Activated T-helper 1 cell treated with Interleukin-2 at 50 U/mL for 16 hours (primary cell): ENCODE measurements at regions not wholly inside any gene's neighbourhood (a gene's known extent, or its start where the extent isn't known, plus 50 kb on each side); places are given as distances from the start of the nearest gene placed in this dataset.

ENCODE experiments used
- DNase-seq: peaks from one replicate; pipeline ENCODE4 v3.0.0-alpha.2; 2020; ENCODE audit warnings: low read depth

DNA sequence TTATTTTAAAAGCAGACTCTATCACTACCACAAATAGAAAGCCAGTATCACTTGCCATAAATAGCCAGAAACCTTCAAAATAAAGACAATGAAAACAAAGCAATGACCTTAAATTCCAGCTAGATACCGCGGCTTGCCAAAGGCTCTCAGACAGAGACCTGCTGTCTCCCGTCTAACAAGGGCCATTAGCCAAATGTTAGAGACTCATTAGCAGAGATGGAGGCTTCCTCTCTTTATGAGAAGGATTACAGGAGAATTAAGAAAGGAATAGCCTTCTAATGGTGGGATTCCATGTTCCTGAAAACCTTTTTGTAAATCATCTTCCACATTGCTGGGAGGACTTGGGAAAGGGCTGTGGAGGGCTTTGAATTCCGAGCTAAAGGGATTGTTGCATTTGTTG is 206.7 kb downstream of the AACS start:
- DNase-seq: no peak

DNA sequence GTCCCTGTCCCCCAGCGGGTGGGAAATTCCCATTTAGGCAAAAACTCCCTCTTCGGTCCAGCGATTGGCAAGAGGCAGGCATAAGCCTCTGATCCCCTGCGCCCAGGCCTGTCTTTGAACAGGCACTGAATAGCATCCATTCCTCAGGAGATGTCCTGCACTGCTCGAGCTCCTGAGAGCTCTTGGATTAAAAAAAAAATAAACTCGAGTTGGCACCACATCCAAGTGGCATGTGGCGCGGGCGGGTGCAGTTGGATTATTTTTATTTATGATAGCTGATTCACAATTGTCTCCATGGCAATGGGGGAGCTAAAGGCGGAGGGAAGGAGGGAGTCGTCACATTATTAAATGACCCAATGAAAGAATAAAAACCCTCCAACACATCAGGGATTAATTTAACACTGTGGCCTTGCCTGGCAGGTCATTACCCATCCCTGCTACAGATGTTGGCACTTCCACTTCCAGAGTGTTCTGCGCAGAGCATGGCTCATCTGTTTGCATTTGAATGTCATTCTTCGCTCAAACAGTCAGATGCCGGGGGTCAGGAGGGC is 207.2 kb downstream of the AACS start:
- DNase-seq: no peak

DNA sequence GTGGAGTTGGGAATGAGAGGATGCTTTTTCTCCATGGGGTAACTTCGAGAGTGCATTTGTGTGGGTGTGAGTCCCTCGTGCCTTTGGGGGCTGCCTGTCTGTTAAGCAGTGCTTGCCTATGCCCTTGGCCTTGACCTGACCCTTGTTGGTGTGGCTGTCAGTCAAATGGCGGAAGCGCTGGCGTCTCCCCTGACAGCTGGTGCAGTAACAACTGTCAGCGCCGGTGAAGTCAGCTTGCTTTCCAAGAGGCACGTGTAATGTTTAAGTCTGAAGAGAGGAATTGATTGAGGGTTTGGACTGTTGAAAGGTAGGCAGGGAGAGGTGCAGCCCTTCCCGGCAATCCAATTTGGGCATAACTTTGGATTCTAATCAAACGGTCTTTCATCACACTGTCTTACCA is 211.3 kb downstream of the AACS start:
- DNase-seq: no peak

DNA sequence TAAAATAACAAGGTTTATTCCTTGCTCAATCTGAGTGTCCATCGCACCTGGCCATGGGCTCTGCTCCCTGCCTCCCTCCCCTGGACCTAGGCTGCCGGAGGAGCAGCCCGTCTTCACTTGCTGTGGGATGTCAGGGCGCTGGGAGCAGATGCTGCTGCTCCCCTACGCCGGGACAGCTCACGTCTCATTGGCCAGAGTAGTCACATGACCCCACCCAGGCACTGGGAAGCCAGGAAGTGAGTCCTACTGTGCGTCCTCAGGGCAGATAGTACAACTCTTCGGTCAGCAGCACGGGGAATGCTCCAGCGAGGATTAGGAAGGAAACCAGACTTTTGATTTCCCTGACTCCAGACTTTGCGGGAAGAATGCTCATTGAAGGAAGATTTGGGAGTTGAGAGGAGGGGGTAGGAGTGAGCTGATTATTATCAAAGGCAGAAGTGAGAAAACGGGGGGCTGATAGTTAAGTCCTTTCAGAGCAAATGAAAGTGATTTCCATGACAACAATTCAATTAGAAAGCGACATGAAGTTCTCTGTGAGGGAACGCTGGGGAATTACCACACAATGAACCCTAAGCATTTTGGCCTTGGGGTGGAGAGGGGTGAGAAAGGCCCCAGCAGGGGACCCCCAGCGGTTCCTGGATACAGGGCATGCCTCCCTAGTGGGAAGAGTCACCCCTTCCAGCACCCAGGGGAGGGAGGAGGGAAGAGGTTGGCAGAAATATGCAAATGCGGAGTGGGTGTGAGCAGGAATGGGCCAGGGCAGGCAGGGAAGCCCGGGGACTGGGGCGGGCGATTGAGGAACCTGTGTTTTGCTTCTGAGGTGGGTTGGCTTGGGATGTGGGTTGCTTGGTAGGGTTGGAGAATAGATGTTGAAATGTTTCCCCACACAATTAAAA is 215.5 kb downstream of the AACS start:
- DNase-seq: no peak

DNA sequence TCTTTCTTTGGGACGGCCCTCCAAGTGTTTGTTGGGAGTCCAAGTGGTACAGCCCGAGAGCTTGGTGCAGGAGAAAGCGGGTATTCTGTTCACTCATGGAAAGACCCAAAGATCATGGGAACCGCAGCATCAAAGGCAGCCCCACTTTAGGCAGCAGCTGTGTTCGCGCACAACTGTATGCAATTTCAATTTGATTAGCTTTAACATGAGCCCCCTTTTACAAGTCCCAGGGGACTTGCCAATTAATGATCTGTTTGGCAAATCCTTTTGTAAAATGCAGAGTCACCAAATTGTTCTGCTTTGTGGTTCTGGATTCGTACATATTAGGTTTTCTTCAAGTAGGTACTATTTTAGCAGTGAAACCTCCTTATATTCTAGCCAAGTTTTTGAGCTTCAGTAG is 217.7 kb downstream of the AACS start:
- no peak for DNase-seq

DNA sequence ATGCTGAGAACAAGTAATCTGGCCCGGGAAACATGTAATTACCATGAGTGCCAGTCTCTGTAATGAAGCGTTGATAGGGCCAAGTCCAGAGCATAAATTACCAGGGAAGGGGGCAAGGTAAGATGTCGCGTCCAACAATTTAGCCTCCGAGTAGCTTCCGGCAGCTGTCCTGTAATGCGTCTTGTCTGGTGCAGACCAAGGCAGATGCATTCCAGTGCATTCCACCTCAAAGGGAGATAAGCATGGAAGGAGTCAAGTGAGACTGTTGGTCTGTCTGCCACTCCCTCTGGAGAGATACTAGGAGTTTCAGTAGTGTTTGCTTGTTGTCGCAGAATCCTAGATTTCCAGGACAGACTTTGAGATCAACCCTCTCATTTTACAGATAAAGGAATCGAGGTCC is 218.3 kb downstream of the AACS start:
- DNase-seq: no peak

DNA sequence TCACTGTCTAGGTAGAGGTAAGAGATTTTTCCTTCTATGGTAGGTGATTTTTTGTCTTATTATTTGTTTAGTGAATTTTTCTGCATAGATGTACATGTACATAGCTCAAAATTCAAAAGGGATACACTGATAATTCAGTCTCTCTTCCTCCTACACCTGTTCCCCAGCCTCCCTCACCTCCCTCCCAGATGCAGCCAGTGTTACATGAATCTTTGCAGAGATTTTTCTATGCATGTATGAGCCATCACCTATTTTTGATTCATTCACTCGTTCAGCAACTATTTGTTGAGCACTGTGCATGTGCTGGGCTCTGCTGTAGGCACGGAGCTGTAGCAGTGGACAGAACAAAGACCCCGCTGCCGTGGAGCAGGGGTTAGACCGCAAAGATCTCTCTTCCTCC is 218.9 kb downstream of the AACS start:
- no peak for DNase-seq

DNA sequence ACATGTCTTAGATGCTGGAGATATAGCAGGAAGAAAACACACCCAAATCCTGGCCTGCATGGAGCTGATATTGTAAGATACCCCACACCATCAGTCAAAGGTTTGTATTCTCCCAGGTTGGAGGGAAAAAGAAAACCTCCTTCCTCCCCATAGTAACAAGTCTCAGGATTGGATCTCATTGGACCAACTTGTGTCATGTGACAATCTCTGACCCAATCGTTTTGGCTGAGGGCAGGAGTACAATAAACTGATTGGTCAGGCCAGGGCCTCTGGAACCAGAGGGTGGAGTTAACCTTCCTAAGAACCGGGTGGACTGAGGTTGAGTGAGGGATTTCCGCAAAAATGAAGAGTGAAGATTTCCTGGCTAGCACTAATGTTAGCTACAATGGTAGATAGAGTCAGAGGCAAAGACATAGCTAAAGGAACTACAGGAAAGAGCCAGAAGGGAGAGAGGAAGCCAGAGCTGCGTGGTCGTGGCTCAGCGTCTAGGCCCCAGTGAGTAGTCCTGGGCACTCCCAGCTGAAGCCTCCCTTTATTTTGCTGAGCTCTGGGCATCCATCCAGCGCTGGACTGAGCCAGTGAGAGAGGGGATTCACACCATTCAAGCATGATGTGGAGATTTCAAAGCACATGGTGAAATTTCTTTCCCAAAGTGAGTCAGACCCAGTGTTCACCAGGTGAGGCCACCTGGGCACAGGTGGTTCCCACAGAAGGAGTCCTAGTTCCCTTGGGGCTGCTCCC is 219.9 kb downstream of the AACS start:
- DNase-seq: no peak

DNA sequence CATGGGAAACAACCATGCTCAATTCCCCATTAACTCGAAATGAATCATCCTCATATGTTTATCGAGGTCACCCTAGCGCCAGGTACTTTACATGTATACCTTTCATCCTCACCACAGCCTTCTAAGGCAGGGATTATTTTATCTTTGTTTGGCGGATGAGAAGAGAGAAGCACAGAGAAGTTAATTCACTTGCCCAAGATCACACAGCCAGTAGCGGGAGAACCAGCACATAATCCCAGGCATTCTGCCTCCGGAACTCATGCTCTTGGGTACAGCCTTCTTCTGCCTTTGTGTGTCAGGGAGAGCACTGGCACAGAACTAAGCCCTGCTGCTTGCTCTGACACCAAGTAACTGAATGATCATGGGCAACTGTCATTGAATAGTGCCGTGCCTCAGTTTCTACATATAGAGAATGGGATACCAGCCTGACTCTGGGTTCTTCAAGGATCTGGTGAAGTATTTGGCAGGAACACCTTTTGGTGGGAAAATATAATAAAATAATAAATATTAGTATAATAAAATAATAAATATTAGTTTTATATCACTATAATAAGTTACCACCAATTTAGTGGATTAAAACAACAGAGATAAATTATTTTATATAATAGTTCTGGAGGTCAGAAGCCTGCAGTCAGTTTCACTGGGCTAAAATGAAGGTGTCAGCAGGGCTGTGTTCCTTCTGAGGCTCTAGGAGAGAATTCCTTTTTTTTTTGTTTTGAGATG is 220.9 kb downstream of the AACS start:
- no peak for DNase-seq

DNA sequence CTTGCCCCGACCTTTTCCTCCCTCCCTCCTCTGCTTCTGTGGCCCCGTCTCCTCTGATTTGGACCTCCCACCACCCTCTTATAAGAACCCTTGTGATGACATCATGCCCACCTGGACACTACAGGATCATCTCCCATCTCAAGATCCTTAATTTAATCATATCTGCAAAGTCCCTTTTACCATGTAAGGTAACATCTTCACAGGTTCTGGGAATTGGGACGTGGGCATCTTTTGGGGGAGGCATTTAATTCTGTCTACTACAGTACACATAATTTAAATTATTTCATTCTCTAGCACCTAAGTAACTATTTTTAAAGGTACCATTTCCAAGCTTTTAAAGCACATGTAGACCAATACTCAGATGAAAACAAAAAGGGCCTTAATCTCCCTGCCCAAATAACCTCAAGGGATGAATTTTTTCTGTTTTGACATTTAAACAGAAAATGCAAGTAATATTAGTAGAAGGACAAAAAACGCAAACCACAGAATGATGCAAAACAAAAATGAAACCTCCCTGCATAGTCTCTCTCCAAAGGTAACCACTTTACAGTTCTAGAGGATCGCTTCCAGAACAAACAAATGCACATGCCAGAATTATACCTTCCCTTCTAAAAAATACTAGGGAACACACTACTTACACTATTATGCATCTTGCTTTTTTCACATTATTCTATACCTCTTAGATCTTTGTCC is 222.1 kb downstream of the AACS start:
- no peak for DNase-seq

DNA sequence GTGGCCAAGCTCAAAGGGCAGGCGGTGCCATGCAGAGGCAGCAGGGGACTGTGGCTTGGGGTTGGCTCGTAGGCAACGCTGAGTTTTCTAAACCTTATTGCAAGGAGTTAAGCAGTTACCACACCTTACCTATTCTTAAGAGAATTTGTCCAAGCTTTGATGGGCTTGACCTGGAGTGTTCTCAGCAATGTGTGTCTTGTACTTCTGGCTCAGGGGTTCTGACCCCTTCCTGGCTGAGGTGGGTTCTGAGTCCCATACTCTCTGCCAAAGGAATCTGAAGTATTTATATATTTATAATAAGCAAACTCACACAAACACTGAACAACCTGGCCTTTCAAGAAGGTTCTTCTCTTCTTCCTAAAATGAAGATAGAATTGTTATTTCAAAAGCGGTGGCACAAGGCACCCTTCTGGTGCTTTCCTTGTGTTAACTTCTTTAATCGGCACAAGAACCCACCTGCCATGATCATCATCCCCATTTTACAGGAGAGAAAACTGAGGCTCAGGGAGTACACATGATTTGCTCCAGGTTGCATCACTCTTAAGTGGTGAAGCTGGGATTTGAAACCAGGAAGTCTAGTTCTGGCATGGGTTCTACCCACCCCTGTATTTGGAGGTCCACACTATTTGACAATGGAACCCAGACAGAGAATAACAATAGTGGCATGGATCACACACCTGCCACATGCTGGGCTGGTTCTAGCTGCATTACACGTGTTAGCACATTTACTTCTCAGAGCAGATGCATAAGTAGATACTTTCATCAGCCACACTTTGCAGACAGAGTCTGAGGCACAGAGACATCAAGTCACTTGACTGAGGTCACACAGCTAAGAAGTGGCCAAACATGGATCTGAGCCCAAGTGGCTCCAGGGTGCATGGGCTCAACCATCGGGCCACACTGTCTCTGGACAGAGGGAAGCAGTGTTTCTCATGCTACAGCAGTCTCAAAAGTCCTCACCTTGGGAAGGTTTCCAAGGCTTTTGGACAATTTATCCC is 224.0 kb downstream of the AACS start:
- no peak for DNase-seq

DNA sequence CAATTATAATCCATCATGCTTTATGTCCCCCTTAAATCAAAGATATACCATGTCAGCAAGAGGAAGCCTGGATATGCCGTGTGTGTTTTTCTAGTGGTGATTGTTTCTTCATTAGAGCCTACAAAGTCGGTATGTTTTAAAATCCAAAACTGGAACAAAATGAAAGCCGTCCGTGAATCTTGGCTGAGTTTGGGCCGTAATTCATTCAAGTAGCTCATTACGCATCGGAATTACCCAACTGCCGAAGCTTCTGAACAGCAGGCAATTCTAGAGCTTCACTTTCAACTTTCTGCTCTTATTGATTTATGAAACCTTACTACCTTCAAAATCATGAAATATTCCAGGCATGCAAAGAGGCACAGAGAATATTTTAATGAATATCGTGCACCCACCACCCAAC is 224.7 kb downstream of the AACS start:
- DNase-seq: no peak

DNA sequence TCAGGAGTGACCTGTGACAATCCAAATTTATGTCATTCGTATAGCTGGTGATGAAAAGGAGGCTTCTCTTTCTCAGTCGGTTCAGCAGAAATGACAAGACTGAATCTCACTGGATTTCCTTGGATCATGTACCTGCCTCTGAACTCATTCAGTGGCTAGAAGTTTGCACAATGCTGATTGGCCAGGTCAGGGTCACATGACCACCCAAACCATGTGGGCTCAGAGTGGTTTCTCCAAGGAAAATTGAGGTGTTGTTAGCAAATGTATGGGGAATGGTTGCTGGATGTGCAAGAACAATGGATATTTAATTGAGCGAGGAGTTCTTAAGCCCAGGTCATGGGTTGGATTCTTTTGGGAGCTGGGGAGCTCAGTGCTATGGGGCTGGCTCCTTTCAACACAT is 227.5 kb downstream of the AACS start:
- no peak for DNase-seq

DNA sequence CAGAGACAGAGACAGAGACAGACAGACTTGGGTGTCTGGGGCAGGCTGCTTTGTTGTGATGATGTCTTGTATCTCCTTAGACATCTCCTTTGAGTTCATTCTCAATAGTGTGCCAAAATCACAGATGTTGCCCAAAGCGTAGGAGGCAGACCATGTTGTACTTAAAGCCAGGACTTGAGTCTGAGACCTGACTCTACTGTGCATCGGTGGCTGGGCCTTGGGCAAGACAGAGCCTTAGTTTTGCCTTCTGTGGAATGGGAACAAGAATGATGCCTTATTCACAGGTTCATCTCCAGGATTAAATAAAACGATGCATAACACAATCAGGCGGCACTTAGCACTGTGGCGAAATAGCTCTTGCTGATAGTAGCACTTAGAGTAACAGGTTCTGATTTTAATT is 230.3 kb downstream of the AACS start:
- no peak for DNase-seq

DNA sequence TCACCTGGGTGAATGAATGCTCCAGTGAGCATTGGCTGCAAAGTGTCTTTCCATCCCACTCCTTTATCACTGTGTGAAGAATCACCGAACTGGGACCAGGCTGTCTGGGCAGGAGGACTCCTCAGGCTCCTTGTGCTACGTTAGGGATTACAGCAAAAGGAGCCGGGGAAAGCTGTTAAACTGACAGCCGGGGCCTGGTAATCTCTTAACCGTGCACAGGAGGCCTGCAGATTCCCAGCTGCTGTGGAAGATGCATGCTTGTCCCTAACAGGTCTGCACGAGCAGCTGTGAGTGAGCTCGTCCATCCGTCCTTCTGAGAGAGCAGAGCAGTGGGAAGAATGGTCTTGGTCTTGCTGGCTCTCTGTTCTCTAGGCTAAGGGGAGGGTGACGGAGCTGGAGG is 231.5 kb downstream of the AACS start:
- no peak for DNase-seq

DNA sequence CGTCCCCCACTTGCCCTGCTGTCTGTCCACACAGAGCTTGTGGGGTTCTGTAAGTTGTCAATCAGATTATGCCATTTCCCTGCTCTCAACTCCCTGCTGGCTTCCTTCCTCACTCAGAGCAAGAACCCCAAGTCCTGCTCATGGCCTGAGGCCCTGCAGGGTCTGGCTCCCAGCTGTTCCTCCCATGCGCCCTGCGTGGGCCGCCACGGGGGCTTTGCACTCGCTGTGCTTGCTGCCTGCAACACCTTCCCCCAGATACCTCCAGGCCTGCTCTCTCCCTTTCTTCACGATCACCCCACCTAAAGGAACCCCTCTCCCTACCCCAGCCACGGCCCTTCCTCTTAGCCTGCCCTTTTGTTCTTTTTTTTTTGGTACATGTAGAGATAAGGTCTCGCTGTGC is 234.6 kb downstream of the AACS start:
- no peak for DNase-seq

DNA sequence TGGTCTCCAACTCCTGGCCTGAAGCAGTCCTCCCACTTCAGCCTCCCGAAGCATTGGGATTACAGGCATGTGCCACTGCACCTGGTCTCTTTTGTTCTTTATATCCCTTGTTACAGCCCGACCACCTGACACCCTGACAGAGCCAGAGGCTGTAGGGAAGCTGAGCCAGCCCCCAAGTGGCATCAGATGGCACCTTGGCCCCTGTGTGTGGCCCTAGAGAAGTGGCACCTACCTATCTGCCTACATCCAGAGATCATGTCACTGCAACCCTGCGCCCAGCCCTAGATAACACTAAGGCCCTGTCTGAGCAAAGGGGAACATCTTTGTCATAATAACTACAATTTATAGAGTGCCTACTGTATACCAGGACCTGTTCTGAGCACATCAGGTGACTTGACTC is 235.0 kb downstream of the AACS start:
- no peak for DNase-seq

DNA sequence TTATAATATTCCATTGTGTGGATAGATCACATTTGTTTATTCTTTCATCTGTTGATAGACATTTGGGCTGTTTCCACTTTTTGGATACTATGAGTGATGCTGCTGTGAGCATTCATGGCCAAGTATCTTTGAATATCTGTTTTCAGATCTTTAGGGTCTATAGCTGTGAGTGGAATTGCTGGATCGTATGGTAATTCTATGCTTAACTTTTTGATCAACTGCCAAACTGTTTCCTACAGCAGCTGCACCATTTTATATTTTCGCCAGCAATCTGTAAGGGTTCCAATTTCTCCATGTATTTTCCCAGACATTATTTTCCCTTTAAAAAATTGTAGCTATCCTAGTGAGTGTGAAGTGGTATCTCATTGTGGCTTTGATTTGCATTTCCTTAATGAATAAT is 238.1 kb downstream of the AACS start:
- DNase-seq: no peak

DNA sequence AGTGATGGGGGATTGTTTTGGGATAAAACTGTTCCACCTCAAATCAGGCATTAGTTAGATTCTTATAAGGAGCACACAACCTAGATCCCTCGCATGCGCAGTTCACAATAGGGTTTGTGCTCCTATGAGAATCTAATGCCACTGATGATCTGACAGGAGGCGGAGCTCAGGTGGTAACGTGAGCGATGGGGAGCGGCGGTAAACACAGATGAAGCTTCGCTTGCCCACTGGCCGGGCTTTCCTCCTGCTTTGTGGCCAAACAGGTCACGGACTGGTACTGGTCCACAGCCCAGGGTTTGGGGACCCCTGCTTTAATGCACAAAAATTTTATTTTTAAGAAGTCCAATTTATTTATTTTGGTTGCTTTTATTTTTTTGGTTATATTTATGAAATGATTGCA is 238.8 kb downstream of the AACS start:
- no peak for DNase-seq

DNA sequence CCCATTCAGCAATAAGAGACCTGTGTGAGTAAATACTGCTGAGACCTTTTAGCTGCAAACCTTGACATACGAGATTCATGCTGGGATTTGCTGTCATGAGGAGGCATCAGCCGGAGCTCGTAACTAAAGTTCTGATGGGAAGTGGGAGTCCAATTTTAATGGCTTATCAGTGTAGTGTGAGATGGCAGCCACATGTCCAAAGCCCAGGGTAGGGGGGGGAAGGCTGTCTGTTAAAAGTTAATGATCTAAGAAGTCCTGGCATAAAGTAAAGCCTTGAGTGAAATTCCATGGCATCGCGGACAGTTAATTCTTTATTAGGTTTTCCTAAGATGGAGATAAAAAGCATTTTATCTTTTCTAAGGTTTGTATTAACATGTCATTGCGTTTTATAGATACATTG is 240.0 kb downstream of the AACS start:
- no peak for DNase-seq

DNA sequence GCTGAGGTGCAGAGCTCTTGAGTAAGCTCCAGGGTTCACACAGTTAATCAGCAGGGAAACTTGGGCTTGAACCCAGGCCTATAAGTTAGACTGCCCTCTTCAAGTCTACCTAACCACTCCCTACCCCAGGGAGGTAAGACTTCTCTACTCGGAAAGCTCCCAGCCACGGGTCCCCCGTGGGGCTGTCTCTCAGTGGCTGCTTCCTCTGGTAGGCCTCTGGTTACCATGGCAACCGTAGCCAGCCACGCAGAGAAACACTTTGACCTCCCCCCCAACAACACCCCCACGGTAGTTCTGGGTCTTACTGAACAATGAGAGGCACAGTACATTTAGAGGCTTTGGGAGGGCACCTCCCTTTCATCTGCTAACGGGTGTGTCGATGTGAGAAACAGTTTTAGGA is 245.2 kb downstream of the AACS start:
- no peak for DNase-seq
